Lower leg skin (tissue), 4 donors: ENCODE measurements at regions not wholly inside any gene's neighbourhood (a gene's known extent, or its start where the extent isn't known, plus 50 kb on each side); places are given as distances from the start of the nearest gene placed in this dataset.

Experiments
- DNase-seq, 2 donors: peaks; one replicate each; pipeline ENCODE4 v3.0.0-alpha.2; 2019; ENCODE audit warnings: low spot score in 2 of 2
- H3K4me3 ChIP-seq: fragments of 200-600 bp; sonication (generic); 2 replicates; pipeline ENCODE4 v1.5.1; 2017; ENCODE audit warnings: mild to moderate bottlenecking, low read depth; ENCODE audit not compliant: poor library complexity, severe bottlenecking
- CTCF ChIP-seq, 3 donors: fragments of 450-650 bp; IDR thresholded peaks; one replicate each; pipeline ENCODE4 v1.5.1; 2016; ENCODE audit warnings: antibody characterized with exemption in 3 of 3, mild to moderate bottlenecking in 3 of 3, moderate library complexity in 2 of 3
- POLR2A ChIP-seq, 2 donors: fragments of 450-650 bp; IDR thresholded peaks; one replicate each; pipeline ENCODE4 v1.6.1; 2016 to 2017; ENCODE audit warnings: antibody characterized with exemption in 2 of 2, mild to moderate bottlenecking in 1 of 2, moderate library complexity in 1 of 2
- WGBS, 2 donors: methylation state at CpG; one replicate each; pipeline ENCODE4 v1.1.5; 2018; 5-methylcytosine and 5-hydroxymethylcytosine counted together
- intact Hi-C: fragments of 100-400 bp; cut with DNase I; formaldehyde crosslinking; loops from one replicate; pipeline ENCODE4 v1.15.0; 2023; ENCODE audit warnings: low total_unique reads

DNA sequence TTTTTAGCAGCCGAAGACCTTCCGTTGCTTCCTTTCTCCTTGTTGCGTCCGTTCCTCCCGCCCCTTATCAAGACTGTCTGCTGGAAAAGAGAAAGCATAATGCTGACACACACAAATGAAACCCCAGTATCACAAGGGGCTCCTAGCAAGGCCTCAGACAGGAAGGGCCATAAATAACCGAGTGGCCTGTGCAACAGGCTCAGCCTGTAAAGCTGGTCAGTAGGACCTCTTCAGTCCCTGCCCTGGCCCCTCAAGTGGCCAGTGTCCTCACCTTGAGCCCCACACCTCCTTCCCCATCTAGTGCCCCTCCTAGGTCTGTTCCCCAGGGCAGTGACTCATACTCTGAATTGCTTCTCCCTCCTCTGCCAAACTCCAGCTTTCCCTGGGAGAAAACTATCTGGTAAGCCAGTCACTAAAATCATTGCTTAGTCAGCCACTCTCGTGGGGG lies 174.6 kb upstream of the IL12B start:
- intact Hi-C loops: no loop called here
- H3K4me3 ChIP-seq: no peak overlapping the region
- 42 to 47% methylated on average over 7 of the region's 7 CpGs for whole genome bisulfite sequencing, 2 donors
- TF ChIP-seq POLR2A (IDR thresholded peaks at IDR 0.05) (no peak), CTCF (IDR thresholded peaks at IDR 0.05) (no peak)
- no peak for DNase-seq

- intact Hi-C loops: no loop called here
- H3K4me3 ChIP-seq: no peak overlapping the region
- no peak for DNase-seq
- WGBS, 2 donors: 73 to 83% methylated on average over 2 of the region's 2 CpGs
- TF ChIP-seq CTCF (IDR thresholded peaks at IDR 0.05) (no peak), POLR2A (IDR thresholded peaks at IDR 0.05) (no peak)
These were observed 176.8 kb upstream of the IL12B start for GRCh38 chr5:159507055-159507454.

DNA sequence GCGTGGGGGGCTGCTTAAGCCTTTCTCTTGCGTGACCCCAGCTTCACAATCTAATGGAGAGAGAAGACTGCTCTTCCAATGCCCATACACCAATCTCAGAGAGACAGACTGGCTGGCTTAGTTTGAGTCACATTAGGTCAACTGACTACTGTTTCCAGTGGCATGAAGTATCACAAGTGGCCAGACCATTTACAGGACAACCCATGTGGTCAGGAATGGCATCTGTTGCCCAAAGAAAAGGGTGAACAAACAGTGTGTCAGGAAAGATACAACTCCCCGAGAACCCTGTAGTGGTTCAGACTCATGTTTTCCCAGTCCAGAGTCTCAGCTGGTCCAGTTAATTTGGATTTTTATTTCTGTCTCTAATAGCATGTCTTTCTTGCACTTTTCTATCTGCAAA lies 177.4 kb upstream of the IL12B start:
- no peak overlapping the region for H3K4me3 ChIP-seq
- intact Hi-C loops: no loop called here
- 87 to 98% methylated on average over 3 of the region's 3 CpGs for WGBS, 2 donors
- no peak for TF ChIP-seq CTCF (IDR thresholded peaks at IDR 0.05)
- TF ChIP-seq POLR2A (IDR thresholded peaks at IDR 0.05): no peak
- DNase-seq: no peak

- WGBS, 2 donors: 75 to 93% methylated on average over 5 of the region's 5 CpGs
- intact Hi-C loops: no loop called here
- TF ChIP-seq POLR2A (IDR thresholded peaks at IDR 0.05) (no peak), CTCF (IDR thresholded peaks at IDR 0.05) (no peak)
- no peak for DNase-seq
- H3K4me3 ChIP-seq: no peak overlapping the region
These were observed 178.1 kb upstream of the IL12B start for GRCh38 chr5:159508344-159508743.

DNA sequence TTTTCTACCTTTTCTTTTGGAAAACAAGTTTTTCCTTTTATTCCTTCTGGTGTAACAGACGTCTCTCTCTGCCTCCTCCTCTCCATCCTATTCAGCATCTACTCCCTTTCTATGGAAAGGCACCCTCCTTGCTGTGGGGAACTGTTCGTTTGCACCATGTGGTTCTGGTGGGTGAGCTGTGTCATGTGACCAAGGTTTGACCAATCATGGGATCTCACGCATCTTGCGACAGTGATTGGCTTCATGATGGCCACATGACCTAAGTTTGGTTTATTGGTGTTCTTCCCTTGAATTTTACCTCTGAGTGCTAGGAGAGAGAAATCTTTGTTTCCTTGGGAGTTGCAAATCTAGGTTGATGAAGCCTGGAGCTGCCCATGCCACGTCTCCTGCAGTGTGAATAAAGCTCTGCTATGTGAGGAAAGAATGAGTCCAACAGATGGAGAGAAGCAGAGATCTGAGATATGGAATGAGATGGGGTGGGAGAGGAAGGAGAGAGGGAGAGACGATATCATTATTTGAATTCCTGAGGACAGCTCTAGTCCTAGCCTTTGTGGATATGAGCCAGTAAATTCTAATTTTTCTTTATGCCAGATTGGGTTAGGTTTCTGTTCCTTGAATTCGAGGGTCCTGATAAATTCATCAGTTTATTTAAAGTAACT lies 178.8 kb upstream of the IL12B start:
- no peak for DNase-seq
- 78 to 85% methylated on average over 7 of the region's 7 CpGs for WGBS, 2 donors
- TF ChIP-seq POLR2A (IDR thresholded peaks at IDR 0.05) (no peak), CTCF (IDR thresholded peaks at IDR 0.05) (no peak)
- H3K4me3 ChIP-seq: no peak overlapping the region
- intact Hi-C loops: no loop called here

- TF ChIP-seq POLR2A (IDR thresholded peaks at IDR 0.05): no peak
- TF ChIP-seq CTCF (IDR thresholded peaks at IDR 0.05): no peak
- DNase-seq: peak; percentile 53 to 92
- intact Hi-C loops: no loop called here
- WGBS, 2 donors: 40 to 55% methylated on average over 3 of the region's 3 CpGs
- no peak overlapping the region for H3K4me3 ChIP-seq
These were observed 180.0 kb upstream of the IL12B start for GRCh38 chr5:159510282-159510681.
